AG09309 (cell line): ENCODE measurements at regions not wholly inside any gene's neighbourhood (a gene's known extent, or its start where the extent isn't known, plus 50 kb on each side); places are given as distances from the start of the nearest gene placed in this dataset.

Source experiments
- DNase-seq: peaks from one replicate; pipeline ENCODE4 v3.0.0-alpha.2; 2010; ENCODE audit warnings: low read depth
- H3K4me3 ChIP-seq: 2 replicates; pipeline ENCODE4 v1.5.1; 2011; ENCODE audit warnings: mild to moderate bottlenecking, low read depth, low read length, moderate library complexity; ENCODE audit not compliant: control insufficient read depth
- CTCF ChIP-seq: IDR thresholded peaks from 2 replicates; pipeline ENCODE4 v1.5.1; 2011; ENCODE audit warnings: mild to moderate bottlenecking, low read depth, low read length, inconsistent platforms; ENCODE audit not compliant: insufficient read depth, control insufficient read depth; ENCODE audit errors: missing control alignments

DNA sequence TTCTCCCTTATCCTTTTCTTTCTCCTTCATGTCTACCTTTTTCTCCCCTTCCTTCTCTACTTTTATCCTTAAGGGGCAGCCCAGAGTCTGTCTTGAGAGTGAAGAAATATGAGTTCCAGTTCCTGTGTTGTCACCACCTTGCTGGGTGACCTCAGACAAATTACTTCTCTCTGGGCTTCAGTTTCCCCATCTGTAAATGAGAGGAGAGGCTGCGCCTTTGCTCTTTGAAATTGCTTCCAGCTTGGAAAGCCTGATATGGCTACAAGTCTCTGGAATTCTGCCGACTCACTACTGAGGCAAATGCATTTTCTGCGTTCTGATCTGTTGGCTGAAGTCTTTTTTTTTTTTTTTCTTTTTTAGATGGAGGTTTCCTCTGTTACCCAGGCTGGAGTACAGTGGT is 119.2 kb downstream of the SYF2 start:
- no peak for DNase-seq
- no peak for TF ChIP-seq CTCF
- H3K4me3 ChIP-seq, result no peak overlapping the region

DNA sequence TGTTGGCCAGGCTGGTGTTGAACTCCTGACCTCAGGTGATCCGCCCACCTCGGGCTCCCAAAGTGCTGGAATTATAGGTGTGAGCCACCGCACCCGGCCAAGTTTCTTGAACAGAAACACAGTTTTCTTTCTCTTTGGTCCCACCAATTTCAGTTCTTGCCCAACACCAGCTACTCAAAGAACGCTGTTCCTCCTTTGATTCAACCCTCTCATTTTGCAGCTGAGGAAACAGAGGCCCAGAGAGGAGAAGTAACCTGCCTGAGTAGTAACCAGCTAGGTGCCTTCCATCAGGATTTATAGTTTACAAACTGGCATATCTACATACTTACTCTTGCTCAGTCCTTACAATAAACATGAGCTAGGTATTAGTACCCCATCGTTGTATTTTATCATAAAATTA is 119.9 kb downstream of the SYF2 start:
- TF ChIP-seq CTCF, result no peak
- no peak for DNase-seq
- no peak overlapping the region for H3K4me3 ChIP-seq

DNA sequence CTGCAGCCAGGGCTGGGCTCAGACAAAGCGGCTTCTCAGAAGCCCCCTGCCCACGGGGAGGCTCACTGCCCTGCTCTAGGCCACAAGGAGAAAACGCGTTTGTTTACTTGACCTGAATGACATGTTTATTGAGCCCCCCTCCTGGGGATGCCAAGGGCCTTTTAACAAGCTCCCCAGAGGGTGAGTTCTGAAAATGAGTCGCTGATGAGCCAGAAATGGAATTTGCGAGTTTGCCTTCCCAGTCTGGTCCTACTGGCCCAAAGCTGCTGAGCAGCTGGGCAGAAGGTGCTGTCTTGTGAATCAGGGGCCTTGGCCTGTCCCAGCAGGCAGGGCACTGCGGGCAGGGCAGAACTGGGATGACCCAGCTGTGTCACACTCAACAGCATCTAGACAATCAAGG is 120.6 kb downstream of the SYF2 start:
- no peak for TF ChIP-seq CTCF
- no peak for DNase-seq
- H3K4me3 ChIP-seq, result no peak overlapping the region

DNA sequence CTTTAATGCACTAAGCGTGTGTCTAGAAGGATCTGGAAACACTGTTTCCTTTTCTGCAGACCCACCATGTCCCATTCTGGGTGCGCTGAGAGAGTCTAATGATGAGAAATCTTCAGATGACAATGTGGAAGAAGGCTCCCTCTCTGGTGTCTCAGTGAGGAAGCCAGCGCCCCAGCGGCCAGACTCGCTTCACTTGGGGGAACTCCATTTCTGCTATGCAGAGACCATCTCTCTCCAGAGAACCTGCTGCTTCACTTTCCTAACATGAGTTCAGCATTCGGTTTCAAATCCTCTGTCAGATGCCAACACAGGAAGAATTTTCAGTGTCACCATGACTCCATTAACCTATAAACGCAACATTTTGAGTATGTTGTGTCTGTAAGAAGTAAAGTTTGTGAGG is 121.8 kb downstream of the SYF2 start:
- no peak overlapping the region for H3K4me3 ChIP-seq
- no peak for TF ChIP-seq CTCF
- DNase-seq, result no peak

DNA sequence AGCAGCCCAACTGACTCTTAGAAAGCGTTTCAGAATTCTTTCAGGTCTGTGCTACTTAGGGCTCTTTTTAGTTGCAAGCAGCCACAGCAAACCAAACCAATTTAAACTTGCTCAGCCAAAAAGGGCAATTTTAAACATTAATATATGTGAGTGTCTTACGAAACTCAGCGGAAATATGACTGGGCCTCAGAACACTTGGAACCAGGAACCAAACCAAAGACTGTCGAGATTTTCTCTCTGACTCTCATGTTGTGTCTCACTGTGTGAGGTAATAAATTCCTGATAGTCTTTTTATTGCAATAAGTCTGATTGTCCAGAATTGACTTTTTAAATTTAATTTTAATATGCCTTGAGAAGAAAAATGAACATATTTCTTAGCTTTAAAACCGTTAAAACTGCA is 122.3 kb downstream of the SYF2 start:
- TF ChIP-seq CTCF, result no peak
- DNase-seq, result peak; percentile 71
- H3K4me3 ChIP-seq, result no peak overlapping the region

- no peak for TF ChIP-seq CTCF
- no peak overlapping the region for H3K4me3 ChIP-seq
- DNase-seq, result no peak
Measured at GRCh38 chr1:25109531-25109951, 122.8 kb downstream of the SYF2 start.

DNA sequence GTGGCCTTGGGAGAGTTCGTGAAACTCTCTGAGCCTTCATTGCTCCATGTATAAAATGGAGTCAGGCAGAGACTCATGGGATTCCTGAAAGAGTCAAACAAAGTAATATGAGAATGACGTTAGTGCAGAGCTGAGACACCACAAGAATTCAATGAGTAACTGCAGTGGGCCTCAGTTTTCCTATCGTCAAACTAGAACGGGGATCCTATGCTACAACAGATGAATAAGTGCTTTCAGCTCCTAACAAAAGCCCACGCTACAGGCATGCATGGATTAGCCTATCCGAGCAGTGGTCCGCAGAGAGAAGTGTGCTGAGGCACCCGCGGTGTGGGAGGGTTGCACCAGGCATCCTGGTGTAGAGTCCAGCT is 124.7 kb downstream of the SYF2 start:
- no peak for TF ChIP-seq CTCF
- H3K4me3 ChIP-seq, result no peak overlapping the region
- peak; percentile 77 for DNase-seq
